ENCODE measurements at regions not wholly inside any gene's neighbourhood (a gene's known extent, or its start where the extent isn't known, plus 50 kb on each side); places are given as distances from the start of the nearest gene placed in this dataset.

GRCh38 chr10:23886355-23886754 lies 322.6 kb upstream of the KIAA1217 start:
- Histone ChIP-seq H3K9ac (no peak overlapping the region), H3K79me2 (ENCODE audit: insufficient read depth, low read depth) (no peaks in the 10 kb centered on the region), H3K4me3 (IDR thresholded peaks at IDR 0.05; ENCODE audit: insufficient read depth, low read depth, low read length) (no peak overlapping the region), H3K27me3 (ENCODE audit: insufficient read depth, low read depth) (no peaks in the 10 kb centered on the region), H4K20me1 (ENCODE audit: insufficient read depth) (no peaks in the 10 kb centered on the region), H3K4me1 (ENCODE audit: low read depth, poor library complexity, severe bottlenecking) (no peaks in the 10 kb centered on the region), H3K36me3 (ENCODE audit: insufficient read depth) (no peaks in the 10 kb centered on the region), H3K4me2 (no peak overlapping the region), H3K27ac (no peak overlapping the region), H2AFZ (ENCODE audit: low read depth) (no peak overlapping the region)
- TF ChIP-seq, protein P1, sequence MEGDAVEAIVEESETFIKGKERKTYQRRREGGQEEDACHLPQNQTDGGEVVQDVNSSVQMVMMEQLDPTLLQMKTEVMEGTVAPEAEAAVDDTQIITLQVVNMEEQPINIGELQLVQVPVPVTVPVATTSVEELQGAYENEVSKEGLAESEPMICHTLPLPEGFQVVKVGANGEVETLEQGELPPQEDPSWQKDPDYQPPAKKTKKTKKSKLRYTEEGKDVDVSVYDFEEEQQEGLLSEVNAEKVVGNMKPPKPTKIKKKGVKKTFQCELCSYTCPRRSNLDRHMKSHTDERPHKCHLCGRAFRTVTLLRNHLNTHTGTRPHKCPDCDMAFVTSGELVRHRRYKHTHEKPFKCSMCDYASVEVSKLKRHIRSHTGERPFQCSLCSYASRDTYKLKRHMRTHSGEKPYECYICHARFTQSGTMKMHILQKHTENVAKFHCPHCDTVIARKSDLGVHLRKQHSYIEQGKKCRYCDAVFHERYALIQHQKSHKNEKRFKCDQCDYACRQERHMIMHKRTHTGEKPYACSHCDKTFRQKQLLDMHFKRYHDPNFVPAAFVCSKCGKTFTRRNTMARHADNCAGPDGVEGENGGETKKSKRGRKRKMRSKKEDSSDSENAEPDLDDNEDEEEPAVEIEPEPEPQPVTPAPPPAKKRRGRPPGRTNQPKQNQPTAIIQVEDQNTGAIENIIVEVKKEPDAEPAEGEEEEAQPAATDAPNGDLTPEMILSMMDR (conservative IDR thresholded peaks at IDR 0.05; ENCODE audit: low read depth, low read length): no peak

- no peak overlapping the region for H3K27ac ChIP-seq
- H3K27me3 ChIP-seq (ENCODE audit: insufficient read depth, low read depth): no peaks in the 10 kb centered on the region
- no peak overlapping the region for H3K4me2 ChIP-seq
- H3K36me3 ChIP-seq (ENCODE audit: insufficient read depth): no peaks in the 10 kb centered on the region
- TF ChIP-seq, protein P1 (conservative IDR thresholded peaks at IDR 0.05; ENCODE audit: low read depth, low read length): no peak
- H2AFZ ChIP-seq (ENCODE audit: low read depth): no peak overlapping the region
- no peaks in the 10 kb centered on the region for H4K20me1 ChIP-seq (ENCODE audit: insufficient read depth)
- H3K79me2 ChIP-seq (ENCODE audit: insufficient read depth, low read depth): no peaks in the 10 kb centered on the region
- no peak overlapping the region for H3K9ac ChIP-seq
- no peaks in the 10 kb centered on the region for H3K4me1 ChIP-seq (ENCODE audit: low read depth, poor library complexity, severe bottlenecking)
- no peak overlapping the region for H3K4me3 ChIP-seq (IDR thresholded peaks at IDR 0.05; ENCODE audit: insufficient read depth, low read depth, low read length)
Observed at GRCh38 chr10:23891301-23891700, 317.6 kb upstream of the KIAA1217 start.

- H3K36me3 ChIP-seq (ENCODE audit: insufficient read depth): no peaks in the 10 kb centered on the region
- no peaks in the 10 kb centered on the region for H4K20me1 ChIP-seq (ENCODE audit: insufficient read depth)
- H3K4me2 ChIP-seq: no peak overlapping the region
- no peak overlapping the region for H3K9ac ChIP-seq
- H2AFZ ChIP-seq (ENCODE audit: low read depth): no peak overlapping the region
- H3K27me3 ChIP-seq (ENCODE audit: insufficient read depth, low read depth): no peaks in the 10 kb centered on the region
- no peaks in the 10 kb centered on the region for H3K4me1 ChIP-seq (ENCODE audit: low read depth, poor library complexity, severe bottlenecking)
- no peak overlapping the region for H3K27ac ChIP-seq
- no peak overlapping the region for H3K4me3 ChIP-seq (IDR thresholded peaks at IDR 0.05; ENCODE audit: insufficient read depth, low read depth, low read length)
- TF ChIP-seq, protein P1 (conservative IDR thresholded peaks at IDR 0.05; ENCODE audit: low read depth, low read length): no peak
- no peaks in the 10 kb centered on the region for H3K79me2 ChIP-seq (ENCODE audit: insufficient read depth, low read depth)
Observed at GRCh38 chr10:23892296-23892695, 316.6 kb upstream of the KIAA1217 start.

DNA sequence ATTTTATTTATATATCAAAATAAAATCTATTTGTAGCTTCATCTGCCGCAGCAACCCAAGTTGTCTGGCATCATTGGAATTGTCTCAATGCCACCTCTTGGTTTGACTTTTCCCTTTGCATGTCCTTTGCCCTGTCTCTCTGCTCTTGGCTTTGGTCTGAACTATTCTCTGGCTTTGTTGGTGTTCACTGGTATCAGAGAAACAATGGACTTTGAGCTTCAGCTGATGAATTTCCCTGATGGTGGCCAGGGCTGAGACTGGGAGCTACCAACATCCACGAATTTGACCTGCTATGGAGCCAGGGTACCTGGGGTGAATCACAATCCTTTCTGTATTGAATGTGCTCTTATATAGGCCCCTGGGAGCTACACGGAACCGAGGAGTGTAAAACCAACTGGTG lies 311.7 kb upstream of the KIAA1217 start:
- H3K4me2 ChIP-seq: no peak overlapping the region
- TF ChIP-seq, protein P1 (conservative IDR thresholded peaks at IDR 0.05; ENCODE audit: low read depth, low read length): no peak
- H3K27me3 ChIP-seq (ENCODE audit: insufficient read depth, low read depth): no peaks in the 10 kb centered on the region
- no peaks in the 10 kb centered on the region for H3K79me2 ChIP-seq (ENCODE audit: insufficient read depth, low read depth)
- no peaks in the 10 kb centered on the region for H4K20me1 ChIP-seq (ENCODE audit: insufficient read depth)
- no peaks in the 10 kb centered on the region for H3K4me1 ChIP-seq (ENCODE audit: low read depth, poor library complexity, severe bottlenecking)
- no peaks in the 10 kb centered on the region for H3K36me3 ChIP-seq (ENCODE audit: insufficient read depth)
- H3K27ac ChIP-seq: no peak overlapping the region
- H2AFZ ChIP-seq (ENCODE audit: low read depth): no peak overlapping the region
- no peak overlapping the region for H3K4me3 ChIP-seq (IDR thresholded peaks at IDR 0.05; ENCODE audit: insufficient read depth, low read depth, low read length)
- no peak overlapping the region for H3K9ac ChIP-seq

Data from KMS-11 (cell line).